Upper lobe of left lung (tissue), 6 donors: ENCODE measurements at regions not wholly inside any gene's neighbourhood (a gene's known extent, or its start where the extent isn't known, plus 50 kb on each side); places are given as distances from the start of the nearest gene placed in this dataset.

Experiments
- ATAC-seq, 2 donors: fragments of 200-7000 bp; cut with Tn5 transposase; one replicate each; pipeline ENCODE4 v1.9.1; 2022; ENCODE audit warnings: mild to moderate bottlenecking in 2 of 2, moderate library complexity in 2 of 2; ENCODE audit not compliant: low FRiP score in 2 of 2
- DNase-seq, 2 donors: peaks; one replicate each; pipeline ENCODE4 v3.0.0-alpha.2; 2019 to 2020
- H3K27ac ChIP-seq, 4 donors: fragments of 200-600 bp; sonication (generic); one replicate each; pipeline ENCODE4 v1.5.1; 2016 to 2019
- H3K27me3 ChIP-seq, 4 donors: fragments of 200-600 bp; sonication (generic); one replicate each; pipeline ENCODE4 v1.5.1; 2017 to 2019
- H3K36me3 ChIP-seq, 4 donors: fragments of 200-600 bp; sonication (generic); one replicate each; pipeline ENCODE4 v1.5.1; 2016 to 2019
- H3K4me1 ChIP-seq, 4 donors: fragments of 200-600 bp; sonication (generic); one replicate each; pipeline ENCODE4 v1.5.1; 2018 to 2019
- H3K4me3 ChIP-seq, 4 donors: fragments of 200-600 bp; sonication (generic); one replicate each; pipeline ENCODE4 v1.5.1; 2017 to 2019; ENCODE audit warnings: mild to moderate bottlenecking in 2 of 4, moderate library complexity in 1 of 4
- H3K9me3 ChIP-seq, 4 donors: fragments of 200-600 bp; sonication (generic); one replicate each; pipeline ENCODE4 v1.5.1; 2018 to 2019
- CTCF ChIP-seq, 6 experiments: fragments of 450-650 bp in 4 of 6; fragments of 200-600 bp in 2 of 6; sonication (generic) in 2 of 6; IDR thresholded peaks; one replicate each; pipeline ENCODE4 v1.5.1; 2016 to 2019; ENCODE audit warnings: antibody characterized with exemption in 6 of 6
- EP300 ChIP-seq, 4 donors: sonication (generic); formaldehyde crosslinking; IDR thresholded peaks; one replicate each; pipeline ENCODE4 v1.5.1; 2017; ENCODE audit warnings: antibody characterized with exemption in 4 of 4, control low read depth in 2 of 4
- POLR2A ChIP-seq, 4 donors: fragments of 450-650 bp; IDR thresholded peaks; one replicate each; pipeline ENCODE4 v1.5.1; 2016 to 2017; ENCODE audit warnings: antibody characterized with exemption in 4 of 4, mild to moderate bottlenecking in 2 of 4
- POLR2AphosphoS5 ChIP-seq, 2 donors: sonication (generic); formaldehyde crosslinking; IDR thresholded peaks; one replicate each; pipeline ENCODE4 v1.5.1; 2017; ENCODE audit warnings: antibody characterized with exemption in 2 of 2
- WGBS, 2 donors: methylation state at CpG; one replicate each; pipeline ENCODE4 v1.1.5; 2017 to 2018; 5-methylcytosine and 5-hydroxymethylcytosine counted together
- donor health status: DM: no; HTN: no; CAD: no; lungs with moderate emphysema.
- donor health status: DM: no; HTN: yes; CAD: no; lungs with severe emphysema.

GRCh38 chr16:86917471-86918365 lies 339.4 kb downstream of the FOXL1 start:
- H3K9me3 ChIP-seq, result peaks cover 0 to 19% (median 6%) of the 10 kb centered on the region in 4 donors
- no peak for ATAC-seq
- no peak overlapping the region for H3K4me3 ChIP-seq
- DNase-seq, result no peak
- H3K4me1 ChIP-seq, result no peaks in the 10 kb centered on the region
- H3K27ac ChIP-seq, result no peak overlapping the region
- TF ChIP-seq CTCF (IDR thresholded peaks at IDR 0.05), result no peak
- TF ChIP-seq POLR2AphosphoS5 (IDR thresholded peaks at IDR 0.05), result no peak
- TF ChIP-seq EP300 (IDR thresholded peaks at IDR 0.05), result no peak
- no peak for TF ChIP-seq POLR2A (IDR thresholded peaks at IDR 0.05)
- WGBS, 2 donors, result 93% methylated on average over 37 to 45 of the region's 45 CpGs
- H3K36me3 ChIP-seq, result no peaks in the 10 kb centered on the region
- no peaks in the 10 kb centered on the region for H3K27me3 ChIP-seq

- no peak overlapping the region for H3K27ac ChIP-seq
- no peak for ATAC-seq
- WGBS, 2 donors, result 80 to 81% methylated on average over 9 of the region's 9 CpGs
- no peak for DNase-seq
- peaks cover 0 to 19% (median 6%) of the 10 kb centered on the region in 4 donors for H3K9me3 ChIP-seq
- no peaks in the 10 kb centered on the region for H3K4me1 ChIP-seq
- no peak for TF ChIP-seq EP300 (IDR thresholded peaks at IDR 0.05)
- TF ChIP-seq CTCF (IDR thresholded peaks at IDR 0.05), result no peak
- no peak for TF ChIP-seq POLR2A (IDR thresholded peaks at IDR 0.05)
- TF ChIP-seq POLR2AphosphoS5 (IDR thresholded peaks at IDR 0.05), result no peak
- H3K36me3 ChIP-seq, result no peaks in the 10 kb centered on the region
- H3K27me3 ChIP-seq, result no peaks in the 10 kb centered on the region
- no peak overlapping the region for H3K4me3 ChIP-seq
Measured at GRCh38 chr16:86918637-86919036, 340.3 kb downstream of the FOXL1 start.

GRCh38 chr16:86919078-86919477 lies 340.7 kb downstream of the FOXL1 start:
- ATAC-seq (no peak), DNase-seq (no peak)
- TF ChIP-seq POLR2AphosphoS5 (IDR thresholded peaks at IDR 0.05), result no peak
- no peak for TF ChIP-seq EP300 (IDR thresholded peaks at IDR 0.05)
- no peak for TF ChIP-seq POLR2A (IDR thresholded peaks at IDR 0.05)
- no peak for TF ChIP-seq CTCF (IDR thresholded peaks at IDR 0.05)
- Histone ChIP-seq H3K9me3 (peaks cover 0 to 19% (median 6%) of the 10 kb centered on the region in 4 donors), H3K4me3 (no peak overlapping the region), H3K27ac (no peak overlapping the region), H3K4me1 (no peaks in the 10 kb centered on the region), H3K36me3 (no peaks in the 10 kb centered on the region), H3K27me3 (no peaks in the 10 kb centered on the region)
- WGBS, 2 donors, result 63 to 68% methylated on average over 10 to 12 of the region's 12 CpGs

DNA sequence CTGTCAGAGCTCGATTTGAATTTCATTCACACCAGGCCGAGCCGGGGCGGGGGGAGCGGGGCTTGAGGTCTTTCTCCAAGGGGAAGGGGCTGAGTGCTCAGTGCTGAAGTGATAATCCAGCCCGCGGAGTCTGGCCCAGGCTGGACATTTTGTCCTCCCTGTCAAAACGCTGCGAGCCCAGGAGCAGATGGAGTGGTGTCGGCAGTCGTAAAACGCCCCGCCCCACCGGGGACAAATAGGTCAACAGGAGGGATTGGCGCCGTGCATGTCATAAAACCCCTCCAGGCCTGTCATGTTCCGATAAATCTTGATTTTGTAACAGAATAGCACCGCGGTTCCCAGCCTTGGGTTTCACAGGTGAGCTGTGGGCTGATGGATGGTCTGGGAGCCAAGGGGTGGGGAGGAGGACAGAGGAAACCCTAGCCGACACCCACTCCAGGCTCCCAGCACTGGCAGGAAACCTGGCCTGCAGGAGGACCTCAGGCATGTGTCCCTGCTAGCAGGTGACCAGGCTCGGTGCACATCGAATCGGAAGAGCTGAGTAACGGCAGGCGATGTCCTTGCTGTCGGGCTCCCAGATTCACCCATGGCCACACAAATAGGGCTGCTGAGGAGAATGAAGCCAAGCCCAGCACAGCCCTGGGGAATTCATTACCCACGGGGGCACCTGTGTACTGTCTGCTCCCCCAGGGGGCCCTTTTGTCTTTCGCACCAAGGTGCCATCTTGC lies 341.4 kb downstream of the FOXL1 start:
- ATAC-seq, result no peak
- Histone ChIP-seq H3K27me3 (no peaks in the 10 kb centered on the region), H3K4me1 (no peaks in the 10 kb centered on the region), H3K27ac (no peak overlapping the region), H3K9me3 (peaks cover 0 to 19% (median 6%) of the 10 kb centered on the region in 4 donors), H3K36me3 (no peaks in the 10 kb centered on the region), H3K4me3 (no peak overlapping the region)
- TF ChIP-seq POLR2A (IDR thresholded peaks at IDR 0.05), result no peak
- no peak for TF ChIP-seq POLR2AphosphoS5 (IDR thresholded peaks at IDR 0.05)
- no peak for TF ChIP-seq EP300 (IDR thresholded peaks at IDR 0.05)
- TF ChIP-seq CTCF (IDR thresholded peaks at IDR 0.05), result no peak
- no peak for DNase-seq
- 56 to 68% methylated on average over 18 to 28 of the region's 28 CpGs for WGBS, 2 donors
